Stomach (tissue), 4 donors: ENCODE measurements at regions not wholly inside any gene's neighbourhood (a gene's known extent, or its start where the extent isn't known, plus 50 kb on each side); places are given as distances from the start of the nearest gene placed in this dataset.

Experiments used
- CTCF ChIP-seq, 7 experiments: fragments of 450-650 bp in 4 of 7; fragments of 200-600 bp in 3 of 7; sonication (generic) in 3 of 7; IDR thresholded peaks; one replicate each; pipeline ENCODE4 v1.5.1; 2016 to 2019; ENCODE audit warnings: antibody characterized with exemption in 7 of 7, control low read depth in 2 of 7, mild to moderate bottlenecking in 1 of 7
- POLR2A ChIP-seq, 4 donors: fragments of 450-650 bp; IDR thresholded peaks; one replicate each; pipeline ENCODE4 v1.6.1; 2016; ENCODE audit warnings: antibody characterized with exemption in 4 of 4, control low read depth in 2 of 4, mild to moderate bottlenecking in 1 of 4, moderate library complexity in 1 of 4
- POLR2AphosphoS5 ChIP-seq, 3 donors: sonication (generic); formaldehyde crosslinking; IDR thresholded peaks; one replicate each; pipeline ENCODE4 v1.6.1; 2016; ENCODE audit warnings: antibody characterized with exemption in 3 of 3

GRCh38 chr6:114941078-114941477 is 598.3 kb upstream of the HS3ST5 start:
- TF ChIP-seq CTCF (IDR thresholded peaks at IDR 0.05) (no peak), POLR2AphosphoS5 (IDR thresholded peaks at IDR 0.05) (no peak), POLR2A (IDR thresholded peaks at IDR 0.05) (no peak)
